Caki2 (cell line): ENCODE measurements at regions not wholly inside any gene's neighbourhood (a gene's known extent, or its start where the extent isn't known, plus 50 kb on each side); places are given as distances from the start of the nearest gene placed in this dataset.

Experiments used
- DNase-seq: peaks from one replicate; pipeline ENCODE4 v3.0.0-alpha.2; 2015; ENCODE audit warnings: low read depth
- in situ Hi-C: cut with HindIII; loops from 2 replicates; pipeline ENCODE4 v1.10.0; 2016; ENCODE audit warnings: low sequenced_read_pairs, low pct_unique_long_range_greater_than_20kb, mixed read lengths

GRCh38 chr20:6715401-6715941 lies 52.0 kb upstream of the BMP2 start:
- in situ Hi-C loops: no loop called here
- DNase-seq: no peak

- peak; percentile 53 for DNase-seq
- in situ Hi-C loops: no loop called here
Observed at GRCh38 chr20:6714279-6714711, 53.2 kb upstream of the BMP2 start.

- no peak for DNase-seq
- in situ Hi-C loops: no loop called here
Observed at GRCh38 chr20:6711951-6712649, 55.4 kb upstream of the BMP2 start.

- DNase-seq: peak; percentile 40
- in situ Hi-C loops: no loop called here
Observed at GRCh38 chr20:6709910-6710595, 57.4 kb upstream of the BMP2 start.

GRCh38 chr20:6708010-6708409 lies 59.5 kb upstream of the BMP2 start:
- in situ Hi-C loops: no loop called here
- DNase-seq: peak; percentile 70

GRCh38 chr20:6707321-6707831 lies 60.1 kb upstream of the BMP2 start:
- in situ Hi-C loops: no loop called here
- peak; percentile 46 for DNase-seq

- no peak for DNase-seq
- in situ Hi-C loops: no loop called here
Observed at GRCh38 chr20:6705926-6706548, 61.4 kb upstream of the BMP2 start.

- peak; percentile 39 for DNase-seq
- in situ Hi-C loops: no loop called here
Observed at GRCh38 chr20:6705106-6705766, 62.2 kb upstream of the BMP2 start.

GRCh38 chr20:6704132-6704861 lies 63.2 kb upstream of the BMP2 start:
- in situ Hi-C loops: no loop called here
- peak; percentile 93 for DNase-seq

GRCh38 chr20:6703656-6704055 lies 63.8 kb upstream of the BMP2 start:
- no peak for DNase-seq
- in situ Hi-C loops: no loop called here

GRCh38 chr20:6703047-6703446 lies 64.4 kb upstream of the BMP2 start:
- no peak for DNase-seq
- in situ Hi-C loops: no loop called here

GRCh38 chr20:6702144-6702543 lies 65.3 kb upstream of the BMP2 start:
- DNase-seq: no peak

GRCh38 chr20:6700563-6701329 lies 66.7 kb upstream of the BMP2 start:
- in situ Hi-C loops: no loop called here
- DNase-seq: no peak

More at GRCh38 chr20:6702144-6702543, 65.3 kb upstream of the BMP2 start:
- in situ Hi-C loops: no loop called here

GRCh38 chr20:6699921-6700562 lies 67.4 kb upstream of the BMP2 start:
- in situ Hi-C loops: no loop called here
- DNase-seq: no peak

GRCh38 chr20:6698723-6699122 lies 68.8 kb upstream of the BMP2 start:
- no peak for DNase-seq
- in situ Hi-C loops: no loop called here

GRCh38 chr20:6698056-6698455 lies 69.4 kb upstream of the BMP2 start:
- peak; percentile 45 for DNase-seq
- in situ Hi-C loops: no loop called here
